Spleen (tissue), 7 donors: ENCODE measurements at regions not wholly inside any gene's neighbourhood (a gene's known extent, or its start where the extent isn't known, plus 50 kb on each side); places are given as distances from the start of the nearest gene placed in this dataset.

Experiments
- CTCF ChIP-seq, 11 experiments: fragments of 200-600 bp in 7 of 11; fragments of 450-650 bp in 4 of 11; sonication (generic) in 4 of 11; IDR thresholded peaks in 8 of 11; conservative IDR thresholded peaks in 3 of 11; 1 replicate in 7 of 11; 2 replicates in 4 of 11; pipeline versions ENCODE4 v1.4.0 to v1.8.0; 2016 to 2021; ENCODE audit warnings: antibody characterized with exemption in 11 of 11, inconsistent platforms in 4 of 11, mild to moderate bottlenecking in 1 of 11
- POLR2A ChIP-seq, 3 donors: fragments of 450-650 bp; IDR thresholded peaks; one replicate each; pipeline ENCODE4 v1.5.1; 2017; ENCODE audit warnings: antibody characterized with exemption in 3 of 3, mild to moderate bottlenecking in 1 of 3
- POLR2AphosphoS5 ChIP-seq, 3 donors: sonication (generic); formaldehyde crosslinking; IDR thresholded peaks; one replicate each; pipeline ENCODE4 v1.5.1; 2017; ENCODE audit warnings: antibody characterized with exemption in 3 of 3
- donor health status: DM: no; HTN: no; CAD: no; lungs with moderate emphysema.
- donor health status: DM: no; HTN: no; CAD: no.
- donor health status: DM: no; HTN: no; CAD: no.

GRCh38 chr4:100593935-100594334 is 76.1 kb upstream of the EMCN start:
- TF ChIP-seq CTCF (IDR thresholded peaks at IDR 0.05 in 8 of 11, conservative IDR thresholded peaks at IDR 0.05 in 3 of 11) (no peak), POLR2A (IDR thresholded peaks at IDR 0.05) (no peak), POLR2AphosphoS5 (IDR thresholded peaks at IDR 0.05) (no peak)
